ENCODE measurements at regions not wholly inside any gene's neighbourhood (a gene's known extent, or its start where the extent isn't known, plus 50 kb on each side); places are given as distances from the start of the nearest gene placed in this dataset.

- no peak for TF ChIP-seq SUZ12 (IDR thresholded peaks at IDR 0.05)
- TF ChIP-seq FOXA1 (IDR thresholded peaks at IDR 0.05) = no peak
- no peak for TF ChIP-seq SP1 (IDR thresholded peaks at IDR 0.05)
- no peak for TF ChIP-seq FOXM1 (IDR thresholded peaks at IDR 0.05; ENCODE audit: borderline replicate concordance)
- TF ChIP-seq CTBP1 (IDR thresholded peaks at IDR 0.05; ENCODE audit: borderline replicate concordance) = no peak
- no peak for TF ChIP-seq LEF1 (IDR thresholded peaks at IDR 0.05; ENCODE audit: borderline replicate concordance)
- no peak for TF ChIP-seq TARDBP (IDR thresholded peaks at IDR 0.05)
- no peak for TF ChIP-seq BHLHE40 (IDR thresholded peaks at IDR 0.05; ENCODE audit: borderline replicate concordance)
- no peak for TF ChIP-seq ELF4 (IDR thresholded peaks at IDR 0.05)
- no peak for TF ChIP-seq L3MBTL2 (conservative IDR thresholded peaks at IDR 0.05)
- no peak for TF ChIP-seq NFRKB (IDR thresholded peaks at IDR 0.05)
- TF ChIP-seq ZNF384 (IDR thresholded peaks at IDR 0.05) = no peak
These were observed 2129.8 kb downstream of the NCAM2 start for GRCh38 chr21:23127973-23128372.
